Retina (tissue), 1 donor: ENCODE measurements at regions not wholly inside any gene's neighbourhood (a gene's known extent, or its start where the extent isn't known, plus 50 kb on each side); places are given as distances from the start of the nearest gene placed in this dataset.

Experiments
- DNase-seq: peaks from one replicate; pipeline ENCODE4 v3.0.0-alpha.2; 2016

- peak; percentile 24 for DNase-seq
These were observed 273.3 kb downstream of the FZD1 start for GRCh38 chr7:91537260-91538152.

- DNase-seq, result no peak
These were observed 277.4 kb downstream of the FZD1 start for GRCh38 chr7:91541641-91542040.

DNA sequence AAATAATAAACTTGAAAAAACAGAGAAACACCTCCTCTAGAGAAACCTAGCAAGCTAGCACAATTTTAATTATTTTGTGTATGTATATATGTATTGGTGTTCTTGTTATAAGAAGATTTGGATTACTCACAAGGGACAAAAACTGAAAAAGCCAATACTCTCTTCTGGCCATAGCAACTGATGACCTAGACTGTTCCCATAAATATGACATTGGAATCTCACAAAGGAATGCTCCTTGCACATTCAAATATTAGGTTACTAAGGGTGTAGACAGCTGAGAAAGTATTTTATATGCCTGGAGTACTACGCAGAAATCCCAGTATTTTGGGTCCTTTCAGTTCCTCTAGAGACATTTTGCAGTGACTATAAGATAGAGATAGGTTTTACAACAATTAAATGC is 279.4 kb downstream of the FZD1 start:
- DNase-seq, result no peak

DNA sequence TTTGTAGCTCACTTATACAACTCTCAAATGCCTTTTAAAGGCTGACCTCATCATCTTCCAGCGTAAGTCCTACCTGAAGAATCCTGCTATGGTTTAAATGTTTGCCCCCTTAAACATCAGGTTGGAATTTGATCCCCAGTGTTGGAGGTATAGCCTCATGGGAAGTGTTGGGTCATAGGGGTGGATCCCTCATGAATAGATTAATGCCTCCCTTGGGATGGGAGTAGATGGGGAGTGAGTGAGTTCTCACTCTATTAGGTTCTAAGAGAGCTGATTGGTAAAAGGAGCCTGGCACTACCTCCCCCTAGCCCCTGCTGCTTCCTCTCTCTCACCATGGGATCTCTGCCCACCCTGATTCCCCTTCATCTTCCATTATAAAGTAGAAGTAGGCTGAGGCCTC is 285.6 kb downstream of the FZD1 start:
- DNase-seq, result no peak

GRCh38 chr7:91550931-91551330 is 286.7 kb downstream of the FZD1 start:
- no peak for DNase-seq

GRCh38 chr7:91551377-91552175 is 287.3 kb downstream of the FZD1 start:
- no peak for DNase-seq

DNA sequence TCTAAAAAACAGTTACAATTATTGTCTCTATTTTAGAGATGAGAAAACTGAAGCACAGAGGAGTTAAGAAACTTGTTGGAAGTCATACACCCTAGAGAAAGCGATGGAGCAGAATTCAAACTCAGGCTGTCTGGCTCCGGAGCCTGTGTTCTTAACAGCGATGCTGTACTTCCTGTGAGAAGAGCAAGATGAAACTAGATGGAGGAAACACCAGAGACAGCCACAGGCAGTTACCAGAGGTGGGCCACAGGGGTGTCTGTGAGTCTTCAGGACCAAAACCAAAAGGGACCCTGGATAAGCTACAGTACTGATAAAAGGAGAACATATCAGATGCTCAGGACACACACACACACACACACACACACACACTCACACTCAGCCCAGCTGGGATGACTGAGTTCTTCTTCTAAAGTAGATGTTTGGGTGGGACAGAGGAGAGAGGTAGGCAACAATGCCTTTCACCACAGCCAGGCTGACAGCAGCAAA is 289.2 kb downstream of the FZD1 start:
- no peak for DNase-seq

DNA sequence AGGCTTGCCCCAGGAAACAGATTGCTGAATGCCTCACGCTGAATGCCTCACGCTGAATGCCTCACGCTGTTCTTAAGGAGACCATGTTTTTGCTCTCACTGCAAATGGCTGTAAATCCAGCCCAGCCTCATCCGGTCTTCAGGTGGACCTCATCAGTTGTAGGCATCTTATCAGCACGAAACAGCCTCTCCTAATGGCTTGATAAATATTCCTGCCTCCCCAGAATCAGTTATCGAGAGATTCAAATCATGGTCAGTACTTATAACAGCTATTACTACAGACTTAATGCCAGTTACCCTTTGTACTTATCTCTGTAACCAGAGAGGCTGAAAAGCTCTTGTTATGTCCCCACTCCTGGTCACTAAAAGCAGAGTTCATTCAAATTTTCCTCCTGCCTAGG is 290.6 kb downstream of the FZD1 start:
- no peak for DNase-seq

- no peak for DNase-seq
These were observed 292.0 kb downstream of the FZD1 start for GRCh38 chr7:91556239-91556638.

DNA sequence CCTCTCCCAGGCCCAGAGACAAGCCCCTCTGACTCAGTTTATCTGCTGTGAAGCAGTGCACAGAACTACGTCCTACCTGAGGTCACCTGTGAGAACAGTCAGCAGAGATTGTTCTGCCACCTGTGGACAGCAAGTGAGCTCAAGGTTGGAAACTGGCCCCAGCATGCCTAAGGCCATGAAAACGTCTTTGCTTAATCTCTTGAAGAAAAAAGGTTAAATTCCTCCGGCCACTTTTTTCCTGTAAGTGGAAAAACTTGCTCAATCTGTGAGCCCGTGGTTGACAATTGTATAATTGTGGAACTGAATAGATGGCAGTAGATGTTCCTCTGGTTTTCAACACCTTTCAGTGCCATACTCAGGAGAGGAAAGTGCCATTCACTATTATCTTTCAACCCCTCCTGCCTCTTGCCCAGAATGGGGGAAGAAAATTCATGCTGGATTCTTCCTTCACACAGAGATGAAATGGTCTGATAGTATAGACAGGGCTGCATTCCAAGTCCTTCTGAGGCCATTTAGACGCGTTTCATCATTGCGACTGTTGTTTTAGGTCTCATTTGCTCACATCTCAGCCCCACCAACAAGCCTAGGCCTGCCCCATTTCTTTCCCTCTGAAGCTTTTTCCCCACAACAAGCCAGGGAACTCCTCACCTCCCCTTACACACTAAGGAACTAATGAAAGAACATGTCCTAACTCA is 292.9 kb downstream of the FZD1 start:
- DNase-seq, result no peak

DNA sequence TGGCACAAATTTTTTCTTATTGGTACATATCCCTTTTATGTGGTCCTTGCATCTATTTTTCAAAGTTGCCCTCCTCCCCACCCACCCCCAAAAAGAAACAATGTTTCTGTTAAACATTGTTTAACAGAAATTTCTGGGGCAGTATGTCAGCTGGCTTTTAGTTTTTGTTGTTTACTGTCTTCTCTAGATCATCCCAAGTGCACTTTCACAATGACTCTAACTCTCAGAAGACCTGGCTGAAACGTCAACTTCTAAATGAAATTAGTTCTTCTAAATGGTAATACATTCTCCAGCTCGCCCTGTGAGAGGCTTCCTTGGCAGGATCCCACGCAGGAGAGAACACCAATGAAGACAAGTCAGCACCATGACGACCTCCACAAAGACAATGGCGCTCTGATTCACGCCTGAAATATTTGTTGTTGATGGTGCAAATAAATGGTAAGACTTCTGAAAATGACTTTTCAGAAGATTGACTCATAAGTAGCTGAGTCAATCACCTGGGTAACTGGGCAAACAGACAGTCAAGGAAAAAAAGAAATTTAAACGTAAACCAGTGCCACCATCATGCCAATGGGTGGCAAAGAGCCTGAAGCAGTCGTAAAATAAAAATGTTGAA is 293.7 kb downstream of the FZD1 start:
- DNase-seq, result no peak

DNA sequence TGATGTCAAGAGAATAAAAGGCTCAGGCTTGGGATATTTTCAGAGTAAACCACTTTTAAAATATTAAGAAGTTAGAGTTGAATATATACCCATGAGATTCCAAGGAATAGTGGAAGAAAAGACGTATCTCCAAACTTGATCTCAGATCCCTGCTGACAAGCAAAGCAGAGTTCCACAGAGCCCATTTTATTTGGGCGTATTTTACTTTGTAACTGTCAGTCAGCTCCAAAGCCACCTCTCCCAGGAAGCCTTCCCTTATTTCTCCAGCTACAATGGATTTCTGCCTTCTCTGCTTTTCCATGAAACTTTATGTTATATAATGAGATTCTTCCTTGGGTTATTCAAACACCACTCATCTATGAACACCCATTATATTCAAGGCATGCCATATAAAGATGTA is 295.7 kb downstream of the FZD1 start:
- DNase-seq, result no peak

- DNase-seq, result no peak
These were observed 299.9 kb downstream of the FZD1 start for GRCh38 chr7:91564101-91564500.

GRCh38 chr7:91564541-91564940 is 300.3 kb downstream of the FZD1 start:
- DNase-seq, result no peak

DNA sequence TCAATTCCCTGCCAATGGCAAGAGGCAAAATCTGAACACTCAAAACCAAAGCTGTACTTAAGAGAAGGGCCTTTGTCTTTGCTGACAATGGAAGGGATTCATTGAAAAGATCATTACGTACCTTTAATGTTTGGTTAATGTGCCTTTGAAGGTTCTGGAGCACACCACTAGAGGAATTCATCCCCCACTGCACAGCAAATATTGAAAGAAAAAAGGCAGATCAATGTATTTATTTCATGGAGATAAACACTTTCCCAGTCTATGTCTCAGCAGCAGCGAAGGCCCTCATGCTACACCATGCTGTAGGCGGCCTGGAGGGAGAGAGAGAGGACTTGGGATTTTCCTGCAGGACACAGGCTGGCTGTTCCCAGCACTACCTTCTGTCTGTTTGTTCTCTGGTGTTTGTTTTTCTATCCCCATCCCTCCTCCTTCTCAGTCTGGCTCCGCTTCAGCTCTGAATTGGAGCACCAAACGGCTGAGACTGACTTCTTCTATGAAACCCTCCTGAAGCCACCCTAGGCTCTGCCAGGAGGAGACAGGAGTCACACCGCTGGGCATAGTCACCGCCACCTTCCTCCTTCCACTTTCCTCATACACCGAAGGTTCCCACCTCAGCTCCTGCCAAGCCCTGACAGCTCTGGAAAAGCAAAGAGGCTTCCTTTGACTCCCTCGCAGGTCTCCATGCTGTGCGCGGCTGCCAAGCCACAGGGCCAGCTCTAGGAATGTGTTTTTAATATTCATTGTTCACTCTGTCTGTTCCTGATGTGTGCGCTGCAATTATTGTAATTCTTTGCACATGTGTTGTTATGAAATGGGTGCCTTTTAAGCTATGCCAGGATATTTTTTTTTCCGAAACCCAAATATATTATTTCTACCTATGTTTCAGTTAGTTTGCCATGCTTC is 301.5 kb downstream of the FZD1 start:
- DNase-seq, result no peak

- no peak for DNase-seq
These were observed 302.1 kb downstream of the FZD1 start for GRCh38 chr7:91566402-91566732.

- DNase-seq, result no peak
These were observed 303.1 kb downstream of the FZD1 start for GRCh38 chr7:91567081-91568012.

- no peak for DNase-seq
These were observed 303.9 kb downstream of the FZD1 start for GRCh38 chr7:91568138-91568537.

GRCh38 chr7:91569728-91570457 is 305.7 kb downstream of the FZD1 start:
- no peak for DNase-seq

- no peak for DNase-seq
These were observed 306.3 kb downstream of the FZD1 start for GRCh38 chr7:91570560-91570959.
